ENCODE measurements at regions not wholly inside any gene's neighbourhood (a gene's known extent, or its start where the extent isn't known, plus 50 kb on each side); places are given as distances from the start of the nearest gene placed in this dataset.

DNA sequence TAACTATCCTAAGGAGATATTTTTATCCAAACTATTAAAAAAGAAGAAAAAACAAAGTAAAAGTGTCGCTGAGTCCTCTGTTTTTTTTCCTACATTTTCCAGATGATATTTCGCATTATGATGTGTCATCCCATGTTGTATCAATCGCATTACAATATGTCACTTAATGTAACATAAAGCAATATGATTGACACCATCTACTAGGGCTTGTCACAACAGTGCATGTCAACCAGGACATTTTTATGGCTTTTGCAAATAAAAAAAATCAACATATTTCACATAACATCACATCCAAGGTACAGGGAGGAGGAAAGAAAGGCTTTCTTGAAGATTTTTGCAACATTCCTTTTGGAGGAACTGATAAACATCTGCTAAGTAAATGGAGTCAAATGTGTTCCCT is 308.9 kb downstream of the ETAA1 start:
- ATAC-seq (ENCODE audit: low read depth) (no peak), DNase-seq (ENCODE audit: low spot score) (no peak)
- Histone ChIP-seq H3K27me3 (ENCODE audit: insufficient read depth, poor library complexity, severe bottlenecking) (no peaks in the 10 kb centered on the region), H3K36me3 (ENCODE audit: low read depth) (no peaks in the 10 kb centered on the region), H3K9me3 (ENCODE audit: severe bottlenecking) (no peaks in the 10 kb centered on the region), H3K4me1 (ENCODE audit: insufficient read depth, poor library complexity, severe bottlenecking) (no peaks in the 10 kb centered on the region), H3K4me3 (ENCODE audit: severe bottlenecking) (no peak overlapping the region), H3K27ac (ENCODE audit: poor library complexity, severe bottlenecking) (no peak overlapping the region)
- TF ChIP-seq, protein P1, sequence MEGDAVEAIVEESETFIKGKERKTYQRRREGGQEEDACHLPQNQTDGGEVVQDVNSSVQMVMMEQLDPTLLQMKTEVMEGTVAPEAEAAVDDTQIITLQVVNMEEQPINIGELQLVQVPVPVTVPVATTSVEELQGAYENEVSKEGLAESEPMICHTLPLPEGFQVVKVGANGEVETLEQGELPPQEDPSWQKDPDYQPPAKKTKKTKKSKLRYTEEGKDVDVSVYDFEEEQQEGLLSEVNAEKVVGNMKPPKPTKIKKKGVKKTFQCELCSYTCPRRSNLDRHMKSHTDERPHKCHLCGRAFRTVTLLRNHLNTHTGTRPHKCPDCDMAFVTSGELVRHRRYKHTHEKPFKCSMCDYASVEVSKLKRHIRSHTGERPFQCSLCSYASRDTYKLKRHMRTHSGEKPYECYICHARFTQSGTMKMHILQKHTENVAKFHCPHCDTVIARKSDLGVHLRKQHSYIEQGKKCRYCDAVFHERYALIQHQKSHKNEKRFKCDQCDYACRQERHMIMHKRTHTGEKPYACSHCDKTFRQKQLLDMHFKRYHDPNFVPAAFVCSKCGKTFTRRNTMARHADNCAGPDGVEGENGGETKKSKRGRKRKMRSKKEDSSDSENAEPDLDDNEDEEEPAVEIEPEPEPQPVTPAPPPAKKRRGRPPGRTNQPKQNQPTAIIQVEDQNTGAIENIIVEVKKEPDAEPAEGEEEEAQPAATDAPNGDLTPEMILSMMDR (IDR thresholded peaks at IDR 0.05; ENCODE audit: poor library complexity, severe bottlenecking), result no peak

DNA sequence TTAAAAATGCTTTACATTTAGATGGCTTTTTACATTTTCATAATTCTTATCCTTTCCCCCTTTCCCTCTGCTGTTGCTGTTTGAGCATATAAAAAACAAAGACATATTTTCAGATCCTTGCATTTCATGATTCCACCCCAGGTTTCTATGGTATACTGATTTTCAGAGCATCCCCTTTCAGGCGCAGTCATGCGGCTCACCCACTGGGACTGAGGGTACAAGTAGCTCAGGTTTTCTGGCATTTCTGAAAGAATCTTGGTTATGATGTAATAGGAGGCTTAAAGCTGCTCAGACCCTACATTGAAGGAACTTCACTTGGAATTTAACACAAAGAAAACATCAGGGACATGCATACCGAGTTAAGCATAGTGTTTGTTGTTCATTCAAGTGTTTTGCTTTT is 310.8 kb downstream of the ETAA1 start:
- TF ChIP-seq, protein P1 (IDR thresholded peaks at IDR 0.05; ENCODE audit: poor library complexity, severe bottlenecking), result no peak
- H3K27me3 ChIP-seq (ENCODE audit: insufficient read depth, poor library complexity, severe bottlenecking), result no peaks in the 10 kb centered on the region
- no peaks in the 10 kb centered on the region for H3K9me3 ChIP-seq (ENCODE audit: severe bottlenecking)
- H3K4me1 ChIP-seq (ENCODE audit: insufficient read depth, poor library complexity, severe bottlenecking), result no peaks in the 10 kb centered on the region
- DNase-seq (ENCODE audit: low spot score) (no peak), ATAC-seq (ENCODE audit: low read depth) (no peak)
- H3K27ac ChIP-seq (ENCODE audit: poor library complexity, severe bottlenecking), result no peak overlapping the region
- no peak overlapping the region for H3K4me3 ChIP-seq (ENCODE audit: severe bottlenecking)
- no peaks in the 10 kb centered on the region for H3K36me3 ChIP-seq (ENCODE audit: low read depth)

DNA sequence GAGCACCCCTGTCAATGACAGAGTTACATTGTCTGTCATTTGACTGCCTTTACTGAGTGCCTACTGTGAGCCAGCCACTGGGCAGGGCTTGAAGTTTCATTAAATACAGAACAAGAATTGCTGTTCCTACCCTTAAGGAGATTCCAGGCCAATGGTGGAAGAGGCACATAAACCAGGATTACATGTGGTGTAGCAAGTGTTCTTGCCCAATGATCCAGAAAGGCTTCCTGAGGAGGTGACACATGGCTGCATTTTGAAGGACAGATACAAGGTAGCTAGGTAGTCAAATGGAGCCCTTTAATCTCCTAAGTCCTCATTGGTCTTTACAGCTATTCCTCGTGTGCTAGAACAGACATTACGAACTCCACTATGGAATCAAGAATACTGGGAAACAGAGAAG is 312.7 kb downstream of the ETAA1 start:
- H3K36me3 ChIP-seq (ENCODE audit: low read depth), result no peaks in the 10 kb centered on the region
- ATAC-seq (ENCODE audit: low read depth), result no peak
- TF ChIP-seq, protein P1 (IDR thresholded peaks at IDR 0.05; ENCODE audit: poor library complexity, severe bottlenecking), result no peak
- no peaks in the 10 kb centered on the region for H3K27me3 ChIP-seq (ENCODE audit: insufficient read depth, poor library complexity, severe bottlenecking)
- H3K4me1 ChIP-seq (ENCODE audit: insufficient read depth, poor library complexity, severe bottlenecking), result no peaks in the 10 kb centered on the region
- no peak overlapping the region for H3K27ac ChIP-seq (ENCODE audit: poor library complexity, severe bottlenecking)
- H3K4me3 ChIP-seq (ENCODE audit: severe bottlenecking), result no peak overlapping the region
- no peaks in the 10 kb centered on the region for H3K9me3 ChIP-seq (ENCODE audit: severe bottlenecking)
- DNase-seq (ENCODE audit: low spot score), result no peak

DNA sequence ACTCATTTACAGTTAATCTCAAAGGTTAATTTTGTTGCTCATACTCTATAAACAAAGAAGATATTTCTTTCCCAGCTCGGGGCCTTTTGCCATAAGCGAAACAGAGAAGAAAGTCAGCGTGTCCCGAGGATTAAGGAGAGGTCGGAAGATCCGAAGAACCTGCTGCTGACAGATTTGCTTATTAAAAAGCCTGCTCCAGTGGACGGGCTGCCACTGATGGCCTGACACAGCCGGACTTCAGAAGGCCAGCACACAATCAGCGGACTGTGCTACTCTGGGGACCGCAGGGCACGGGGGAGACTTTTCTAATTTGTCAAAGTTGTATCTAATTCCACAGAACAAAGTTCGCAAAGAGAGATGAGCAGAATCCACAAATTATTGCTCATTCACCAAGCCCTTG is 315.4 kb downstream of the ETAA1 start:
- Histone ChIP-seq H3K4me3 (ENCODE audit: severe bottlenecking) (no peak overlapping the region), H3K4me1 (ENCODE audit: insufficient read depth, poor library complexity, severe bottlenecking) (no peaks in the 10 kb centered on the region), H3K36me3 (ENCODE audit: low read depth) (no peaks in the 10 kb centered on the region), H3K27me3 (ENCODE audit: insufficient read depth, poor library complexity, severe bottlenecking) (no peaks in the 10 kb centered on the region), H3K27ac (ENCODE audit: poor library complexity, severe bottlenecking) (no peak overlapping the region), H3K9me3 (ENCODE audit: severe bottlenecking) (no peaks in the 10 kb centered on the region)
- TF ChIP-seq, protein P1 (IDR thresholded peaks at IDR 0.05; ENCODE audit: poor library complexity, severe bottlenecking), result no peak
- DNase-seq (ENCODE audit: low spot score) (no peak), ATAC-seq (ENCODE audit: low read depth) (no peak)

DNA sequence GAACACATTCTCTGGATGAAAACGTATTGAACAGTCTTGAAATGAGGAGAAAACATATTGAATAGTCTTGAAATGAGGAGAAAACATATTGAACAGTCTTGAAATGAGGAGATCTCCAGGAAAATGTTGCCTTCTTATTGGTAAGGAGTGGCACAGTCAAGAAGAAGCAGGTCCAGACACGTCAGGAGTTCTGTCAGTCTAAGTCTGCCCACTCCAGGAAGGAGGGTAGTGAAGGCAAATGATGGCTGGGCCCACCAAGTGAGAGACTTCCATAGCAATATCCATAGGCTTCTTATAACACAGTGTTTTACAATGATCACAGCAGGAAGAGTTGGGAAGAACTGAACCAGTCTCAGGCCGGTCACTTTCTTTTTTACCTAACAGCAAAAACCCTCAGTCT is 316.2 kb downstream of the ETAA1 start:
- no peak overlapping the region for H3K4me3 ChIP-seq (ENCODE audit: severe bottlenecking)
- ATAC-seq (ENCODE audit: low read depth) (no peak), DNase-seq (ENCODE audit: low spot score) (no peak)
- H3K4me1 ChIP-seq (ENCODE audit: insufficient read depth, poor library complexity, severe bottlenecking), result no peaks in the 10 kb centered on the region
- no peak overlapping the region for H3K27ac ChIP-seq (ENCODE audit: poor library complexity, severe bottlenecking)
- H3K36me3 ChIP-seq (ENCODE audit: low read depth), result no peaks in the 10 kb centered on the region
- TF ChIP-seq, protein P1 (IDR thresholded peaks at IDR 0.05; ENCODE audit: poor library complexity, severe bottlenecking), result no peak
- H3K9me3 ChIP-seq (ENCODE audit: severe bottlenecking), result no peaks in the 10 kb centered on the region
- no peaks in the 10 kb centered on the region for H3K27me3 ChIP-seq (ENCODE audit: insufficient read depth, poor library complexity, severe bottlenecking)

All from RWPE2 (cell line).